GM12874 (cell line): ENCODE measurements at regions not wholly inside any gene's neighbourhood (a gene's known extent, or its start where the extent isn't known, plus 50 kb on each side); places are given as distances from the start of the nearest gene placed in this dataset.

Experiments used
- CTCF ChIP-seq: IDR thresholded peaks from 2 replicates; pipeline ENCODE4 v1.5.1; 2011; ENCODE audit warnings: low read depth, mild to moderate bottlenecking, control low read depth, low read length, moderate library complexity; ENCODE audit not compliant: insufficient read depth

DNA sequence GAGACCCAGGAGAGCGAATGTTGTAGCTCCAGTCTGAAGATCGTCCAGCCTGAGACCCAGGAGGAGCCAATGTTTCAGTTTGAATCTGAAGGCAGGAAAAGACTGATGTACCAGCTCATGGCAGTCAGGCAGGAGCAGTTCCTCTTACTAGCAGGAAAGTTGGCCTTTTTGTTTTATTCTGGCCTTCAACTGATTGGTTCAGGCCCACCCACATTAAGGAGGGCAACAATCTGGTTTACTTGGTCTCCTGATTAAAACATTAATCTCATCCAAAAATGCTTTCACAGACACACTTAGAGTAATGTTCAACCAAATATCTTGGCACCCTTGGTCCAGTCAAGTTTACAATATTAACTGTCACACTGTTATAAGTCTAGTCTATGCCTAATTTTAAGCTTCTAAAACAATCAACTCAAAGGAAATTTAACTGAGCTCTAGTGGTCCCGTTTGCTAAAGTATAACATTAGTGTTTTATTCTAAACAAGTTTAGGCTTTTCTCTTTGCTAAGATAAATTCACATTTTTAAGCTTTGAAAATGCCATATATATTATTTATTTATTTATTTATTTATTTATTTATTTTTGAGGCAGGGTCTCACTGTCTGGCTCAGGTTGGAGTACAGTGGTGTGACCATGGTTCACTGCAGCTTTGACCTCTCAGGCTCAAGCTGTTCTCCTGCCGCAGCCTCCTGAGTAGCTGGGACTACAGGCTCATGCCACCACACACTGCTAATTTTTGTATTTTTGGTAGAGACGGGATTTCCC, 275.5 kb upstream of the SLC35B3 start:
- no peak for TF ChIP-seq CTCF

DNA sequence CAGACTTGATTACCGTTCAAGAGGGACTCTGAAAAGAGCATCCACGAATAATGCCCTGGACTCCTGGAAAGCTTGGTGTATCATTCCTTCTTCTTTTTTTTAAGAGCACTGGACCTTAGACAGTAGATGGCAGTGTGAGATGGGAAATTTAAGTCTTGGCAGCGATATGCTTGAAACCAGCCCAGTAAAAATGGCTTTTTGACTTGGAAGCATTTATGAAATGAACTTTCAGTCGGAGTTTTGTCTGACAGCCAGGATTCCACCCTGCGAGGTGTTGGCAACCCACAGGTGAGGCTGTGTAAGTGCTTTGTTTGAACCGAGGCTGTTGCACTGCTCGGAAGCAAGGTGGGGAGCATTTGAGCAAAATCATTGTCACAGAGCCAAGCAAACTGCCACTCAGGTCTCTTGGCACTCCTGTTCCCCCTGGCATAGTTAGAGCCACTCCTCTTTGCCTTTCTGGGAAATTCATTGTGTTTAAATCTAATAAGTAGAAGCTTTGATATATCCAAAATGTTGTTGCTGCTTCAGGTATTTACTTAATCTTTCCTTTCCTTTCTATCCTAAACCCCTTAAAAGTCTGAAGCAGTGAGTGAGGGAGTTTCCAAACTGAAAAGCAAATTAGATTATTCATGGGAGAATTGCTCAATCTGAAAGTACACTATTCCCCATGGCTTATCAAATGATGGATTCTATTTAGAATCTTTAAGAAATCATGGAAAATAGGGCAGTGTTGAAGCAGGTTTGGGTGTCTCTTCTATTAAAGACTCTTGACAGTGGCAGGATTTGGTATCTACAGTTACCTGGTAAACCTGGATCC, 272.8 kb upstream of the SLC35B3 start:
- no peak for TF ChIP-seq CTCF

DNA sequence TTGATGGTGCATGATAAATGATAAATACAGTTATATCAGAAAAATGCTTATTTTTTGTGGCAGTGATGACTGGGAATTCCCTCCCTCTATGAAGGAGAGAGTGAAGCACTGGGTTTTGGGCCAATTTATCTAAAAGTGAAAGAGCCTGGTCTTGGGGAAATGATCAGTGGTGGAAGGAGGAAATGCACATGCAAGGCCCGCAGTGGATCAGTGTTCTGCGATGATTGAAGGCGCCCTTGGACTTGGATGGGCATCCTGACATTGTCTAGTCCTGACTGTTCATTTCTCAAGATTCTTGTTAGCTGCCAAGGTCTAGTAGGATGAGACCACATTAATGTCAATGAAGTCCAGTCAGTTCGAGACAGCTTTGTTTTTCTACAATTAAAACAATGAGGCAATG, 272.0 kb upstream of the SLC35B3 start:
- no peak for TF ChIP-seq CTCF

DNA sequence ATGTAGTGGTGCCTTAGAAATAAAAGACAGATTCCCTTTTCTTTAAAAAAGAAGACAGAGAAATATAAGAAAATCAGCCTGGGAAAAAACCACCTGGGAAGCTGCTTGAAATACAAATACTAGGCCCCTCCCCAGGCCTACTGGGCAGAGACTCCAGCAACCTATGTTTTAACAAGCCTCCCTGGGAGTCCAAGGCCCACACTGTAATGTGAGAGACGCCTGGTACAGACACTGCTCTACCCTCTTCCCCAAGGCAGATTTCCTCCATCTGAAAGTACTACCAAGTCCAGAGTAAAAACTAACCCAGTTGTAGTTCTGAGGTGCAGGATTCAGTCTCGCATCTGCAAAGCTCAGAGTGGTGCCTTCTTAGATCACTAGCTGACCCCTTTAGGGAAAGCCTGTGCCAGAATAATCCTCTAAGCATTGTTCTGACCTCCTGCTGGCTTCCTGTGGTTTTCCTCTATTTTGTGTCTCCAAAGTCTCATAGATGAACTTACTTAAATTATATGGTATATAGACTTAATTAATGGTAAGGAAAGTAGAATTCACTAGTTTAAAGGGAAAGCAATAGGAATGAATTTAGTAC, 270.2 kb upstream of the SLC35B3 start:
- no peak for TF ChIP-seq CTCF

DNA sequence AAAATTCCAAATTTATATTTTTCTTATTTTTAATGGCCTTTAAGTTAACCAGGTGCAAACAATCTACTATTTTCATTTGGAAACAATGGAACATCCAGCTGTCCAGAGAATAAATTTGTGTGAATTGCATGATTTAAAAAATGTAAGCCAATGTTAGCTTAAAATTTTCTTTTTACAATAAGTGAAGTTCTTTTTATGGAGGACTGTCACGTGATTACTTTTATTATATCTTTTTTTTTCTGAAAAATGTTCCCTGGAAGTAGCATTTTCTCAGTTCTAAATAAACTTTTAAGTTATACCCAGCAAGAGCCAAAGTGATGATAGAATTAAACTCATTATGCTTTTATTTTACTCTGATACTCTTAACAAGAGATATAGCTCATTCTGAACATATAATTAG, 267.7 kb upstream of the SLC35B3 start:
- no peak for TF ChIP-seq CTCF

GRCh38 chr6:8688821-8689220, 253.5 kb upstream of the SLC35B3 start:
- no peak for TF ChIP-seq CTCF

DNA sequence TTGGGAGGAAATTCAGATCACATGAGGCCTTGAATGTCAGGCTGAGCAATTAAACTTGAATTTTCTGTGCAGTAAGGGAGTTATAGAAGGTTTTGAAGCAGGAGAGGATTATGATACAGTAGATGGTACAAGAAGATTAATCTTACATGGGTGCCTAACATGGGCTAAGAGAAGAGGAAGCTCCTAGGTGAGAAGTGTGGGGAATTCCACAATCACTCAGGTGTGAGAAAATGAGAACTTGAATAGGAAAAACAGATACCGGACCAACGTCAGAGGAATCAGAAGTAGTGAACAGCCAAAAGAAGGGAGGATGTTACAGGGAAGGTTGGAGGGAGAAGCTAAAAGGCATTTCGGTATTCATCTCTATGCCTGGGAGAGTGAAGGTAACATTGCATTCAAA, 250.7 kb upstream of the SLC35B3 start:
- no peak for TF ChIP-seq CTCF
